ENCODE measurements at regions not wholly inside any gene's neighbourhood (a gene's known extent, or its start where the extent isn't known, plus 50 kb on each side); places are given as distances from the start of the nearest gene placed in this dataset.

DNA sequence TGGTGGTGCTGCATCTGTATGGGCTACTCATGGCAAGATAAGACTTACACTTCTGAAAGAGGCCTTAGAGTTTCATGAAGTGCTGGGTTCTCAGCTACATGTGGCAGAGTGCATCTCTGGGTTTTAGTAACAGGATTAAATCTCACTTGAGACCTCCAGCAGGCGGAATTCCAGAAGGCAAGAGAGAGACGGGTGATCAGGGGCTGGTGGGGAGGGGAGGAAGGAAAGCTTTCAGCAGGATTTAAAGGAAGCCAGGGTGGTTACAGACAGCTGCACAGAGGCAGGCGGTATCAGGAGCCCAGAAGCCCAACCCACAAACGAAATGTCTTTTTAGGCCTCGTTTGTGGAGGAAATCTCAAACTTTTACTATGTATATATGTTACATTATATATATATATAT is 56.2 kb upstream of the CD82 start:
- POLR2A ChIA-PET = no interaction called here
- peaks cover 19% of the 10 kb centered on the region; the same call in 1 of the 2 replicates for H3K27me3 ChIP-seq (ENCODE audit: insufficient read depth, low read length)
- CTCF ChIA-PET = no interaction called here

DNA sequence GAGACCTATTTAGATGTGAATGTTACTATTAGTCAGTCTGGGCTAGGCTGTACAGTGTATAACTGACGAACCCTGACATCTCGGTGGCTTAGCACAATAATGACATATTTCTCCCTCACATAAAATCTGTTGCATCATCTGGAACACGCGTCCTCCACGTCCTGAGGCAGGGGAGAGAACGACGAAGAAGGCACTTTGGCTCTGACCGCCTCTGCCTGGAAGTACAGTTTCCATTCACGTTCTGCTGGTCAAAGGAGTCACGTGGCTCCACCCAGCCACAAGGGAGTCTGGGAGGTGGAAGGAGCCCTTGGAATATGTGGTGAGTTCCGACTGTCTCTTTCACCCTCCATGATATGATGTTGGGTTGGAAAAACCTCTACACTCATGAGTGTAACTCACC is 55.1 kb upstream of the CD82 start:
- no peak overlapping the region for H3K4me3 ChIP-seq (replicated peaks in 1 of 2; ENCODE audit: low read depth in 1 of 2, low read length in 2 of 2)
- ChIA-PET POLR2A (no interaction called here), CTCF (no interaction called here), RAD21 (ENCODE audit: low non-redundant PET in 1 of 2, low total read pairs in 2 of 2, uncharacterized antibody in 2 of 2, unreplicated experiment in 2 of 2) (no interaction called here)
- no peak overlapping the region for H2AFZ ChIP-seq (ENCODE audit: low read depth, low read length, poor library complexity, severe bottlenecking)
- intact Hi-C loops (cut with micrococcal nuclease) = no loop called here
- H3K4me1 ChIP-seq (ENCODE audit: control insufficient read depth in 1 of 2, insufficient read depth in 2 of 2, low read length in 2 of 2) = peaks cover 15 to 18% of the 10 kb centered on the region in 2 experiments
- TF ChIP-seq, protein P1, sequence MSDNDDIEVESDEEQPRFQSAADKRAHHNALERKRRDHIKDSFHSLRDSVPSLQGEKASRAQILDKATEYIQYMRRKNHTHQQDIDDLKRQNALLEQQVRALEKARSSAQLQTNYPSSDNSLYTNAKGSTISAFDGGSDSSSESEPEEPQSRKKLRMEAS (IDR thresholded peaks at IDR 0.05) = no peak
- TF ChIP-seq, protein P2, sequence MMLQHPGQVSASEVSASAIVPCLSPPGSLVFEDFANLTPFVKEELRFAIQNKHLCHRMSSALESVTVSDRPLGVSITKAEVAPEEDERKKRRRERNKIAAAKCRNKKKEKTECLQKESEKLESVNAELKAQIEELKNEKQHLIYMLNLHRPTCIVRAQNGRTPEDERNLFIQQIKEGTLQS (IDR thresholded peaks at IDR 0.05) = no peak
- H3K9ac ChIP-seq (ENCODE audit: low read length) = no peak overlapping the region
- H3K36me3 ChIP-seq (ENCODE audit: control insufficient read depth in 1 of 2, insufficient read depth in 2 of 2, low read length in 2 of 2) = no peaks in the 10 kb centered on the region
- ATAC-seq (no peak), DNase-seq (ENCODE audit: low read depth, low spot score) (no peak)
- H3K27ac ChIP-seq (ENCODE audit: low read depth, low read length) = no peak overlapping the region
- BruUV-seq (replicated peaks) = no TSS peak
- H3K9me3 ChIP-seq (ENCODE audit: control insufficient read depth in 1 of 2, insufficient read depth in 1 of 2, low read depth in 1 of 2, low read length in 2 of 2) = no peaks in the 10 kb centered on the region
- H3K27me3 ChIP-seq (ENCODE audit: insufficient read depth, low read length) = peaks cover 19% of the 10 kb centered on the region; the same call in 1 of the 2 replicates
- H3K9me2 ChIP-seq (ENCODE audit: insufficient read depth) = no peaks in the 10 kb centered on the region
- H3K79me2 ChIP-seq (ENCODE audit: insufficient read depth, low read length) = no peaks in the 10 kb centered on the region
- H3K4me2 ChIP-seq (ENCODE audit: low read length) = no peak overlapping the region
- H4K20me1 ChIP-seq (ENCODE audit: insufficient read depth) = no peaks in the 10 kb centered on the region

More for the DNA sequence above, 56.2 kb upstream of the CD82 start:
- DNase-seq (ENCODE audit: low read depth, low spot score) (no peak), ATAC-seq (no peak)
- Histone ChIP-seq H3K4me1 (ENCODE audit: control insufficient read depth in 1 of 2, insufficient read depth in 2 of 2, low read length in 2 of 2) (peaks cover 15 to 18% of the 10 kb centered on the region in 2 experiments), H3K79me2 (ENCODE audit: insufficient read depth, low read length) (no peaks in the 10 kb centered on the region), H3K4me2 (ENCODE audit: low read length) (no peak overlapping the region), H3K36me3 (ENCODE audit: control insufficient read depth in 1 of 2, insufficient read depth in 2 of 2, low read length in 2 of 2) (no peaks in the 10 kb centered on the region), H3K4me3 (replicated peaks in 1 of 2; ENCODE audit: low read depth in 1 of 2, low read length in 2 of 2) (no peak overlapping the region), H3K9ac (ENCODE audit: low read length) (no peak overlapping the region), H3K9me2 (ENCODE audit: insufficient read depth) (no peaks in the 10 kb centered on the region), H2AFZ (ENCODE audit: low read depth, low read length, poor library complexity, severe bottlenecking) (no peak overlapping the region), H4K20me1 (ENCODE audit: insufficient read depth) (no peaks in the 10 kb centered on the region), H3K9me3 (ENCODE audit: control insufficient read depth in 1 of 2, insufficient read depth in 1 of 2, low read depth in 1 of 2, low read length in 2 of 2) (no peaks in the 10 kb centered on the region; a peak in 1 of 4 replicates), H3K27ac (ENCODE audit: low read depth, low read length) (no peak overlapping the region)
- intact Hi-C loops (cut with micrococcal nuclease) = no loop called here
- RAD21 ChIA-PET (ENCODE audit: low non-redundant PET in 1 of 2, low total read pairs in 2 of 2, uncharacterized antibody in 2 of 2, unreplicated experiment in 2 of 2) = no interaction called here
- no TSS peak for BruUV-seq (replicated peaks)
- TF ChIP-seq, protein P2 (IDR thresholded peaks at IDR 0.05) = no peak
- no peak for TF ChIP-seq FOSL1 (IDR thresholded peaks at IDR 0.05; ENCODE audit: low read depth)
- no peak for TF ChIP-seq TCF7L2 (IDR thresholded peaks at IDR 0.05; ENCODE audit: borderline replicate concordance, extremely low read depth, insufficient read depth, insufficient read length)
- no peak for TF ChIP-seq RAD21 (IDR thresholded peaks at IDR 0.05; ENCODE audit: low read depth)
- TF ChIP-seq EGR1 (IDR thresholded peaks at IDR 0.05; ENCODE audit: low read depth) = no peak
- no peak for TF ChIP-seq ZFX (IDR thresholded peaks at IDR 0.05)
- TF ChIP-seq ZNF274 (IDR thresholded peaks at IDR 0.05; ENCODE audit: low read depth, low read length) = no peak
- TF ChIP-seq SRF (IDR thresholded peaks at IDR 0.05; ENCODE audit: low read depth) = no peak

All from HCT116 (cell line).